ENCODE measurements at regions not wholly inside any gene's neighbourhood (a gene's known extent, or its start where the extent isn't known, plus 50 kb on each side); places are given as distances from the start of the nearest gene placed in this dataset.

GRCh38 chr10:89963451-89964102 lies 262.2 kb downstream of the KIF20B start:
- Histone ChIP-seq H3K4me3 (no peak overlapping the region), H3K27me3 (no peaks in the 10 kb centered on the region), H3K9me3 (no peaks in the 10 kb centered on the region), H3K27ac (no peak overlapping the region), H3K4me1 (no peaks in the 10 kb centered on the region), H3K36me3 (no peaks in the 10 kb centered on the region)
- TF ChIP-seq CTCF (IDR thresholded peaks at IDR 0.05), result no peak
- no peak for TF ChIP-seq POLR2A (IDR thresholded peaks at IDR 0.05)
- ATAC-seq (no peak), DNase-seq (no peak)
- intact Hi-C loops (cut with DNase I), result no loop called here
- 43% methylated on average over 2 of the region's 2 CpGs for WGBS (ENCODE audit: insufficient coverage, low coverage, low lambda C conversion rate, missing lambda C conversion rate)

- TF ChIP-seq CTCF (IDR thresholded peaks at IDR 0.05), result no peak
- no peak for TF ChIP-seq POLR2A (IDR thresholded peaks at IDR 0.05)
- Histone ChIP-seq H3K27ac (no peak overlapping the region), H3K4me3 (no peak overlapping the region), H3K9me3 (no peaks in the 10 kb centered on the region), H3K27me3 (no peaks in the 10 kb centered on the region), H3K36me3 (no peaks in the 10 kb centered on the region), H3K4me1 (no peaks in the 10 kb centered on the region)
- intact Hi-C loops (cut with DNase I), result no loop called here
- no CpG with 5 or more reads among the region's 1 CpG for WGBS (ENCODE audit: insufficient coverage, low coverage, low lambda C conversion rate, missing lambda C conversion rate)
- ATAC-seq (no peak), DNase-seq (no peak)
These were observed 264.8 kb downstream of the KIF20B start for GRCh38 chr10:89966211-89966610.

- TF ChIP-seq CTCF (IDR thresholded peaks at IDR 0.05), result no peak
- Histone ChIP-seq H3K36me3 (no peaks in the 10 kb centered on the region), H3K4me3 (no peak overlapping the region), H3K27me3 (no peaks in the 10 kb centered on the region), H3K4me1 (no peaks in the 10 kb centered on the region), H3K27ac (no peak overlapping the region), H3K9me3 (no peaks in the 10 kb centered on the region)
- DNase-seq, result no peak
- no peak for ATAC-seq
- intact Hi-C loops (cut with DNase I), result no loop called here
- 42% methylated on average over 2 of the region's 2 CpGs for WGBS (ENCODE audit: insufficient coverage, low coverage, low lambda C conversion rate, missing lambda C conversion rate)
These were observed 271.9 kb downstream of the KIF20B start for GRCh38 chr10:89973326-89973725.

- 20% methylated on average over 2 of the region's 2 CpGs for WGBS (ENCODE audit: insufficient coverage, low coverage, low lambda C conversion rate, missing lambda C conversion rate)
- DNase-seq (no peak), ATAC-seq (no peak)
- Histone ChIP-seq H3K4me3 (no peak overlapping the region), H3K27me3 (no peaks in the 10 kb centered on the region), H3K36me3 (no peaks in the 10 kb centered on the region), H3K9me3 (no peaks in the 10 kb centered on the region), H3K27ac (no peak overlapping the region), H3K4me1 (no peaks in the 10 kb centered on the region)
- TF ChIP-seq POLR2A (IDR thresholded peaks at IDR 0.05), result no peak
- no peak for TF ChIP-seq CTCF (IDR thresholded peaks at IDR 0.05)
- intact Hi-C loops (cut with DNase I), result no loop called here
These were observed 273.7 kb downstream of the KIF20B start for GRCh38 chr10:89975071-89975470.

GRCh38 chr10:89975771-89976170 lies 274.4 kb downstream of the KIF20B start:
- TF ChIP-seq POLR2A (IDR thresholded peaks at IDR 0.05) (no peak), CTCF (IDR thresholded peaks at IDR 0.05) (no peak)
- no peaks in the 10 kb centered on the region for H3K4me1 ChIP-seq
- DNase-seq (no peak), ATAC-seq (no peak)
- H3K36me3 ChIP-seq, result no peaks in the 10 kb centered on the region
- no peak overlapping the region for H3K4me3 ChIP-seq
- WGBS (ENCODE audit: insufficient coverage, low coverage, low lambda C conversion rate, missing lambda C conversion rate), result 48% methylated on average over 2 of the region's 2 CpGs
- no peaks in the 10 kb centered on the region for H3K9me3 ChIP-seq
- H3K27ac ChIP-seq, result no peak overlapping the region
- H3K27me3 ChIP-seq, result no peaks in the 10 kb centered on the region
- intact Hi-C loops (cut with DNase I), result no loop called here
